Neural cell (in vitro differentiated cells): ENCODE measurements at regions not wholly inside any gene's neighbourhood (a gene's known extent, or its start where the extent isn't known, plus 50 kb on each side); places are given as distances from the start of the nearest gene placed in this dataset.

ENCODE experiments used
- H2AFZ ChIP-seq: fragments of 200-600, 300-800 bp; sonication (generic), shearing (Covaris generic); 2 replicates; pipeline ENCODE4 v1.6.0; 2014; ENCODE audit warnings: low read depth, mild to moderate bottlenecking, antibody characterized with exemption, low read length, moderate library complexity
- H3F3A ChIP-seq: fragments of 200-600 bp; shearing (Covaris generic); 2 replicates; pipeline ENCODE4 v1.6.1; 2016; ENCODE audit warnings: mild to moderate bottlenecking, moderate library complexity, mixed read lengths, antibody characterized with exemption, low read length; ENCODE audit not compliant: insufficient read depth, poor library complexity, severe bottlenecking
- H3K27ac ChIP-seq: fragments of 200-600, 300-800 bp; sonication (generic), shearing (Covaris generic); 2 replicates; pipeline ENCODE4 v1.5.1; 2014; ENCODE audit warnings: mild to moderate bottlenecking, low read length, moderate library complexity
- H3K27me3 ChIP-seq: fragments of 300-800, 200-600 bp; sonication (generic), shearing (Covaris generic); 2 replicates; pipeline ENCODE4 v1.6.0; 2014; ENCODE audit warnings: mild to moderate bottlenecking, low read depth, low read length, moderate library complexity; ENCODE audit not compliant: insufficient read depth
- H3K36me3 ChIP-seq: fragments of 300-800, 200-600 bp; sonication (generic), shearing (Covaris generic); 2 replicates; pipeline ENCODE4 v1.5.1; 2014; ENCODE audit warnings: mild to moderate bottlenecking, antibody characterized with exemption, low read length, moderate library complexity; ENCODE audit not compliant: insufficient read depth
- H3K4me2 ChIP-seq: fragments of 300-800, 200-600 bp; sonication (generic), shearing (Covaris generic); 2 replicates; pipeline ENCODE4 v1.6.0; 2014; ENCODE audit warnings: mild to moderate bottlenecking, low read length
- H3K4me3 ChIP-seq: fragments of 300-800, 200-600 bp; sonication (generic), shearing (Covaris generic); 2 replicates; pipeline ENCODE4 v1.5.1; 2014; ENCODE audit warnings: mild to moderate bottlenecking, low read length, moderate library complexity
- H3K79me2 ChIP-seq: fragments of 200-600 bp; shearing (Covaris generic); replicated peaks from 2 replicates; pipeline ENCODE4 v1.6.0; 2014; ENCODE audit warnings: mild to moderate bottlenecking, low read length, moderate library complexity; ENCODE audit not compliant: insufficient read depth
- H3K9ac ChIP-seq: fragments of 300-800, 200-600 bp; sonication (generic), shearing (Covaris generic); 2 replicates; pipeline ENCODE4 v1.6.1; 2016; ENCODE audit warnings: mild to moderate bottlenecking, low read length, mixed read lengths
- H3K9me2 ChIP-seq: fragments of 200-600 bp; shearing (Covaris generic); 2 replicates; pipeline ENCODE4 v1.6.1; 2016; ENCODE audit warnings: mild to moderate bottlenecking, low read length, mixed read lengths; ENCODE audit not compliant: insufficient read depth
- H3K9me3 ChIP-seq: fragments of 200-600, 300-800 bp; sonication (generic), shearing (Covaris generic); 2 replicates; pipeline ENCODE4 v1.6.1; 2016; ENCODE audit warnings: mild to moderate bottlenecking, mixed run types, low read length, moderate library complexity, mixed read lengths
- H4K20me1 ChIP-seq: fragments of 200-600 bp; shearing (Covaris generic); 2 replicates; pipeline ENCODE4 v1.6.1; 2016; ENCODE audit warnings: mild to moderate bottlenecking, mixed run types; ENCODE audit not compliant: insufficient read depth
- CTCF ChIP-seq: fragments of 450-650 bp; IDR thresholded peaks from 2 replicates; pipeline ENCODE4 v1.5.1; 2014; ENCODE audit warnings: antibody characterized with exemption, mild to moderate bottlenecking, moderate library complexity; ENCODE audit not compliant: poor library complexity, severe bottlenecking
- EP300 ChIP-seq: fragments of 450-650 bp; conservative IDR thresholded peaks from 2 replicates; pipeline ENCODE4 v1.6.1; 2014; ENCODE audit warnings: antibody characterized with exemption, mild to moderate bottlenecking, moderate library complexity; ENCODE audit not compliant: poor library complexity, severe bottlenecking
- EZH2 ChIP-seq: fragments of 200-600, 300-800 bp; shearing (Covaris generic), sonication (generic); IDR thresholded peaks from 2 replicates; pipeline ENCODE4 v1.6.1; 2014; ENCODE audit warnings: antibody characterized with exemption, low read length, borderline replicate concordance, mild to moderate bottlenecking; ENCODE audit not compliant: insufficient read depth, poor library complexity, severe bottlenecking
- MXI1 ChIP-seq: fragments of 450-650 bp; conservative IDR thresholded peaks from 2 replicates; pipeline ENCODE4 v1.6.1; 2014; ENCODE audit warnings: antibody characterized with exemption, mild to moderate bottlenecking; ENCODE audit not compliant: poor library complexity, severe bottlenecking
- POLR2AphosphoS5 ChIP-seq: IDR thresholded peaks from 2 replicates; pipeline ENCODE4 v1.6.1; 2012
- RAD21 ChIP-seq: fragments of 450-650 bp; conservative IDR thresholded peaks from 2 replicates; pipeline ENCODE4 v1.6.1; 2014; ENCODE audit warnings: antibody characterized with exemption, mild to moderate bottlenecking, moderate library complexity
- REST ChIP-seq: IDR thresholded peaks from 2 replicates; pipeline ENCODE4 v1.6.1; 2012; ENCODE audit warnings: borderline replicate concordance
- SMC3 ChIP-seq: fragments of 450-650 bp; conservative IDR thresholded peaks from 2 replicates; pipeline ENCODE4 v1.6.1; 2014; ENCODE audit warnings: antibody characterized with exemption, mild to moderate bottlenecking, moderate library complexity; ENCODE audit not compliant: poor library complexity
- TAF1 ChIP-seq: IDR thresholded peaks from 2 replicates; pipeline ENCODE4 v1.6.1; 2012; ENCODE audit warnings: low read depth

DNA sequence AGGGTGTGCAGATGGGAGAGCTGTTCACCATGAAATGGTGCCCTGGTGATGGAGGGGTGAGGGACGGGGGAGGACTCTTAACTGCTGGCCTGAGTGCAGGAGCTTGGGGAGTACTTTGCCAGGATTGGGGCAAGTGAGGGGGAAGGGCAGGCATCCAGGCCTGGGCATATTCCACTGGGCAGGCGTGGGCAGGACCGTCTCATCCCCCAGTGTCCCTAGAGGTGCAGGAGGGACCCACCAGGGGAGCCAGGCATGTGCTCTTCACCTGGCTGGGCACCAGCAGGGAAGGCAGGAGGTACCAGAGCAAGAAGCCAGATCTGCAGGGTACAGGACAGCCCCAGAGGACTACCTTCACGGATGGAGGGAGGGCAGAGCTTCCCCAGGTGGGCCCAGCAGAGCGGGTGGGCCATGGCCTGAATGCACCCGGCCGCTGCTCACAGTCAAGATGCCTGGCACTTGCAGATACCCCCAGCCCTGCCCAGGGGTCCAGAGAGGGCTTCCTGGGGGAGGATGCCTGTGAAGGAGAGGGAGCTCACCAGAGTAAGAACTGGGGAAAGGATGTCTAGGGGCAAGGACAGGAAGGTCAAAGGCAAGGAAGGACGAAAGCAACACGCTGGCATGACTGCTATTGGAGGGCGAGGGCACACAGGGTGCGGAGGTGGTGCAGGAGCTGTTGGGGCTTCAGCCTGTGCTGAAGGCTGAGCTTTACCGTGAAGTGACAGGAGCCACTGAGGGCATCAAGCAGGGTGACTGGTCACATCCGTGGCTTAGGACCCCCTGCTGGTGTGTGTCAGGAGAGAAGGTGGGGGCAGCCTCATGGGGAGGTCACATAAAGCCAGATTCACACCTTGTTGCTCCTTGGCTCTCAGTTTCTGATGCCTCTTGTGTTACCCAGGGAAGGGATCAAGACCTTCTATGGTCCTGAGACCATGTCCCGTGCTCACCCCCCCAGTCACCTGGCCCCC lies 68.2 kb upstream of the NKX1-1 start:
- H3K36me3 ChIP-seq = no peaks in the 10 kb centered on the region
- no peak overlapping the region for H3K4me2 ChIP-seq
- no peak for TF ChIP-seq CTCF
- TF ChIP-seq MXI1 = no peak
- TF ChIP-seq SMC3 = no peak
- no peak for TF ChIP-seq EP300
- TF ChIP-seq TAF1 = no peak
- no peak for TF ChIP-seq POLR2AphosphoS5
- no peak for TF ChIP-seq EZH2
- TF ChIP-seq RAD21 = no peak
- TF ChIP-seq REST = no peak
- H3K9ac ChIP-seq = no peak overlapping the region
- no peaks in the 10 kb centered on the region for H3K9me3 ChIP-seq
- H3K4me3 ChIP-seq = no peak overlapping the region
- H3K27me3 ChIP-seq = no peaks in the 10 kb centered on the region
- H3K9me2 ChIP-seq = no peaks in the 10 kb centered on the region
- H3F3A ChIP-seq = no peaks in the 10 kb centered on the region
- no peaks in the 10 kb centered on the region for H3K79me2 ChIP-seq
- H3K27ac ChIP-seq = no peak overlapping the region
- no peaks in the 10 kb centered on the region for H4K20me1 ChIP-seq
- H2AFZ ChIP-seq = no peak overlapping the region

GRCh38 chr4:1473718-1474117 lies 67.5 kb upstream of the NKX1-1 start:
- no peak overlapping the region for H2AFZ ChIP-seq
- no peaks in the 10 kb centered on the region for H3K79me2 ChIP-seq
- H3K27me3 ChIP-seq = no peaks in the 10 kb centered on the region
- no peaks in the 10 kb centered on the region for H3K9me2 ChIP-seq
- peaks cover 3% of the 10 kb centered on the region for H3K9me3 ChIP-seq
- no peak overlapping the region for H3K4me2 ChIP-seq
- no peak overlapping the region for H3K27ac ChIP-seq
- H3K4me3 ChIP-seq = no peak overlapping the region
- H4K20me1 ChIP-seq = no peaks in the 10 kb centered on the region
- no peaks in the 10 kb centered on the region for H3K36me3 ChIP-seq
- H3F3A ChIP-seq = no peaks in the 10 kb centered on the region
- H3K9ac ChIP-seq = no peak overlapping the region
- TF ChIP-seq REST = no peak
- no peak for TF ChIP-seq RAD21
- no peak for TF ChIP-seq SMC3
- no peak for TF ChIP-seq POLR2AphosphoS5
- TF ChIP-seq MXI1 = no peak
- no peak for TF ChIP-seq EZH2
- TF ChIP-seq CTCF = no peak
- no peak for TF ChIP-seq EP300
- no peak for TF ChIP-seq TAF1
